Mucosa of rectum (tissue), 2 donors: ENCODE measurements at regions not wholly inside any gene's neighbourhood (a gene's known extent, or its start where the extent isn't known, plus 50 kb on each side); places are given as distances from the start of the nearest gene placed in this dataset.

Experiments used
- H3K27ac ChIP-seq, 2 donors: one replicate each; pipeline ENCODE4 v1.7.0; 2013; ENCODE audit warnings: inconsistent platforms in 2 of 2, low read depth in 2 of 2, low read length in 2 of 2
- H3K27me3 ChIP-seq, 2 donors: one replicate each; pipeline ENCODE4 v1.7.0; 2013; ENCODE audit warnings: low read length in 2 of 2; ENCODE audit not compliant: control insufficient read depth in 2 of 2, insufficient read depth in 2 of 2
- H3K36me3 ChIP-seq, 2 donors: one replicate each; pipeline ENCODE4 v1.7.0; 2013; ENCODE audit warnings: low read length in 2 of 2; ENCODE audit not compliant: control insufficient read depth in 2 of 2, insufficient read depth in 2 of 2
- H3K4me1 ChIP-seq, 2 donors: one replicate each; pipeline ENCODE4 v1.7.0; 2013; ENCODE audit warnings: low read length in 2 of 2, mild to moderate bottlenecking in 1 of 2; ENCODE audit not compliant: control insufficient read depth in 2 of 2, insufficient read depth in 2 of 2
- H3K4me3 ChIP-seq, 2 donors: one replicate each; pipeline ENCODE4 v1.7.0; 2013; ENCODE audit warnings: low read length in 2 of 2
- H3K9ac ChIP-seq, 2 donors: one replicate each; pipeline ENCODE4 v1.7.0; 2013; ENCODE audit warnings: low read length in 2 of 2, low read depth in 1 of 2, mild to moderate bottlenecking in 1 of 2
- H3K9me3 ChIP-seq, 2 donors: one replicate each; pipeline ENCODE4 v1.7.0; 2013; ENCODE audit warnings: low read length in 2 of 2; ENCODE audit not compliant: control insufficient read depth in 2 of 2
- donor health status: healthy.
- donor health status: Normal muscosa, but diverticular disease.

DNA sequence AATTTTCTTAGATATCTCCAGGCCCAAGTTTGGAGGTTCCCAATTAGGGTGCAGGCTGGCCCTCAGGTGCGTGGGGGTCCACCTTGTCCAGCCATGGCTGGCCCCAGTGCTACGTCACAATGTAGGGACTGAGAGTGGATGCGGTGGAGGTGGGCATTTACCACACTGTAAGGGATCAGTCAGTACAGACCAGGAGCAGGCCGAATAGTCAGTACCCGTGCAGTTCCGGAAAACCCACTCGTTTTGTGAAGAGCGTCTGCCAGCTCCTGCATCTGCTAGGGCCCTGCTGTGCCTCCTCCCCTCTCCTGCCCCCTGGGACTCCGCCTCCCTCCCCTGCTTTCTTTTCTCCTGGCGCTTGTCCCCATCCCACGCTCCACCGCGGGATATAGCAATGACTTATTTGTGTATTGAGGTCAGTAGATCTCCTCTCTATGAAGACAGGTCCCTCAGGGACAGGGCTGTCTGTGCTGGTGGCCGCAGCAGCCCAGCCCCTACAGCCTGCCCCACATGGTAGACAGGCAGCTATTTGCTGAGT, 50.4 kb upstream of the SEPTIN5 start:
- H3K36me3 ChIP-seq, result no peaks in the 10 kb centered on the region
- no peaks in the 10 kb centered on the region for H3K4me1 ChIP-seq
- no peak overlapping the region for H3K27ac ChIP-seq
- no peaks in the 10 kb centered on the region for H3K9me3 ChIP-seq
- H3K9ac ChIP-seq, result no peak overlapping the region
- no peaks in the 10 kb centered on the region for H3K27me3 ChIP-seq
- H3K4me3 ChIP-seq, result no peak overlapping the region

DNA sequence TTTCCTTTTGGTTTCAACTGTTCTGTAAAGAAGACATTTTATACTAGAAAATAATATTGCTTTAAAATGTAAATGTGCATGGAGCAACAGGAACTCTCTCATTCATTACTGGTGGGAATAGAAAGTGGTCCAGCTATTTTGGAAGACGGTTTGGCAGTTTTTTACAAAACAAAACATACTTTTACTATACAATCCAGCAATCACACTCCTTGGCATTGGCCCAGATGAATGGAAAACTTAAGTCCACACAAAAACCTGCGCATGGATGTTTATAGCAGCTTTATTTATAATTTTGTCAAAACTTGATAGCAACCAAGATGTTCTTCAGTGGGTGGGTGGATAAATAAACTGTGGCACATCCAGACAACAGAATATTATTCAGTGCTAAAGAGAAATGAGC, 49.9 kb upstream of the SEPTIN5 start:
- H3K4me1 ChIP-seq, result no peaks in the 10 kb centered on the region
- H3K9me3 ChIP-seq, result no peaks in the 10 kb centered on the region
- H3K27ac ChIP-seq, result no peak overlapping the region
- H3K27me3 ChIP-seq, result no peaks in the 10 kb centered on the region
- no peak overlapping the region for H3K9ac ChIP-seq
- H3K4me3 ChIP-seq, result no peak overlapping the region
- H3K36me3 ChIP-seq, result no peaks in the 10 kb centered on the region
